ENCODE measurements at regions not wholly inside any gene's neighbourhood (a gene's known extent, or its start where the extent isn't known, plus 50 kb on each side); places are given as distances from the start of the nearest gene placed in this dataset.
A peak's percentile ranks its signal among the peaks of the same experiment; 100 is the strongest.

GRCh38 chr1:67532452-67533216 is 102.4 kb upstream of the SERBP1 start:
- no peaks in the 10 kb centered on the region for H3K27me3 Mint-ChIP-seq (ENCODE audit: low read depth)
- peak; percentile 81 for TF ChIP-seq CTCF (conservative IDR thresholded peaks at IDR 0.05)
- no peak overlapping the region for H3K27ac Mint-ChIP-seq (ENCODE audit: unreplicated experiment)
- H3K4me3 Mint-ChIP-seq, result no peak overlapping the region
- peak; percentile 5 for DNase-seq (ENCODE audit: low read depth, low spot score)
- H3K9me3 Mint-ChIP-seq, result no peaks in the 10 kb centered on the region
- H3K4me1 Mint-ChIP-seq, result peaks cover 12% of the 10 kb centered on the region
- no peaks in the 10 kb centered on the region for H3K36me3 Mint-ChIP-seq (ENCODE audit: low read depth)

GRCh38 chr1:67534627-67535065 is 104.4 kb upstream of the SERBP1 start:
- no peaks in the 10 kb centered on the region for H3K9me3 Mint-ChIP-seq
- DNase-seq (ENCODE audit: low read depth, low spot score), result no peak
- H3K4me3 Mint-ChIP-seq, result no peak overlapping the region
- no peaks in the 10 kb centered on the region for H3K27me3 Mint-ChIP-seq (ENCODE audit: low read depth)
- peaks cover 12% of the 10 kb centered on the region for H3K4me1 Mint-ChIP-seq
- no peak for TF ChIP-seq CTCF (conservative IDR thresholded peaks at IDR 0.05)
- no peaks in the 10 kb centered on the region for H3K36me3 Mint-ChIP-seq (ENCODE audit: low read depth)
- no peak overlapping the region for H3K27ac Mint-ChIP-seq (ENCODE audit: unreplicated experiment)

- H3K4me1 Mint-ChIP-seq, result peaks cover 12% of the 10 kb centered on the region
- H3K27ac Mint-ChIP-seq (ENCODE audit: unreplicated experiment), result no peak overlapping the region
- DNase-seq (ENCODE audit: low read depth, low spot score), result peak; percentile 53
- no peaks in the 10 kb centered on the region for H3K9me3 Mint-ChIP-seq
- H3K27me3 Mint-ChIP-seq (ENCODE audit: low read depth), result no peaks in the 10 kb centered on the region
- H3K36me3 Mint-ChIP-seq (ENCODE audit: low read depth), result no peaks in the 10 kb centered on the region
- TF ChIP-seq CTCF (conservative IDR thresholded peaks at IDR 0.05), result peak; percentile 83
- H3K4me3 Mint-ChIP-seq, result no peak overlapping the region
Observed at GRCh38 chr1:67535474-67535873, 105.3 kb upstream of the SERBP1 start.

- no peak overlapping the region for H3K4me3 Mint-ChIP-seq
Observed at GRCh38 chr1:67536957-67537666, 106.9 kb upstream of the SERBP1 start.

GRCh38 chr1:67537667-67538018 is 107.4 kb upstream of the SERBP1 start:
- DNase-seq (ENCODE audit: low read depth, low spot score), result no peak
- Mint-ChIP-seq H3K9me3 (no peaks in the 10 kb centered on the region), H3K4me3 (no peak overlapping the region), H3K27me3 (ENCODE audit: low read depth) (no peaks in the 10 kb centered on the region), H3K27ac (ENCODE audit: unreplicated experiment) (no peak overlapping the region), H3K36me3 (ENCODE audit: low read depth) (no peaks in the 10 kb centered on the region), H3K4me1 (peaks cover 12% of the 10 kb centered on the region)
- no peak for TF ChIP-seq CTCF (conservative IDR thresholded peaks at IDR 0.05)

More at GRCh38 chr1:67536957-67537666, 106.9 kb upstream of the SERBP1 start:
- H3K27me3 Mint-ChIP-seq (ENCODE audit: low read depth), result no peaks in the 10 kb centered on the region
- peaks cover 12% of the 10 kb centered on the region for H3K4me1 Mint-ChIP-seq
- H3K9me3 Mint-ChIP-seq, result no peaks in the 10 kb centered on the region
- no peak for TF ChIP-seq CTCF (conservative IDR thresholded peaks at IDR 0.05)
- H3K36me3 Mint-ChIP-seq (ENCODE audit: low read depth), result no peaks in the 10 kb centered on the region
- DNase-seq (ENCODE audit: low read depth, low spot score), result no peak
- no peak overlapping the region for H3K27ac Mint-ChIP-seq (ENCODE audit: unreplicated experiment)
